Activated CD4-positive, alpha-beta memory T cell treated with anti-CD3 and anti-CD28 coated beads, Interleukin-2, amount 10 ng/mL, durations not matched to agents 7 days and 5 days (primary cell): ENCODE measurements at regions not wholly inside any gene's neighbourhood (a gene's known extent, or its start where the extent isn't known, plus 50 kb on each side); places are given as distances from the start of the nearest gene placed in this dataset.

Experiments
- CTCF ChIA-PET: fragments of 350-600 bp; sonication (Branson Sonifier 250); formaldehyde crosslinking; loops from one replicate; lab custom pipeline; 2021; ENCODE audit warnings: antibody characterized with exemption, inconsistent platforms; lab: Charles Lee
- POLR2A ChIA-PET: fragments of 350-600 bp; sonication (Branson Sonifier 250); formaldehyde crosslinking; loops from one replicate; lab custom pipeline; 2021; ENCODE audit warnings: antibody characterized with exemption; lab: Charles Lee
- DNase-seq: peaks from one replicate; pipeline ENCODE4 v3.0.0-alpha.2; 2020
- H3K27ac Mint-ChIP-seq: one replicate; pipeline ENCODE4 v1.8.0; 2021; ENCODE audit warnings: mild to moderate bottlenecking, mixed read lengths
- H3K27me3 Mint-ChIP-seq: one replicate; pipeline ENCODE4 v1.8.0; 2021; ENCODE audit warnings: mixed read lengths
- H3K36me3 Mint-ChIP-seq: one replicate; pipeline ENCODE4 v1.8.0; 2021; ENCODE audit warnings: low read depth, mixed read lengths
- H3K4me1 Mint-ChIP-seq: one replicate; pipeline ENCODE4 v1.8.0; 2021; ENCODE audit warnings: mixed read lengths
- H3K4me3 Mint-ChIP-seq: one replicate; pipeline ENCODE4 v1.8.0; 2021; ENCODE audit warnings: mild to moderate bottlenecking, mixed read lengths
- H3K9me3 Mint-ChIP-seq: one replicate; pipeline ENCODE4 v1.8.0; 2021; ENCODE audit warnings: mixed read lengths

GRCh38 chr11:128323381-128323780 lies 264.0 kb downstream of the ETS1 start:
- no peaks in the 10 kb centered on the region for H3K27me3 Mint-ChIP-seq
- H3K36me3 Mint-ChIP-seq = peaks cover 23% of the 10 kb centered on the region
- peaks cover 6% of the 10 kb centered on the region for H3K9me3 Mint-ChIP-seq
- POLR2A ChIA-PET = interaction anchor here (0.7 to 10.8 kb wide), 44 partner anchors 11 to 507 kb away, joined by 3 to 146 read pairs (median 10); partner anchors contain the start of gene FLI1
- H3K27ac Mint-ChIP-seq = peak overlapping the region; percentile 98
- DNase-seq = peak; percentile 65
- H3K4me3 Mint-ChIP-seq = no peak overlapping the region
- CTCF ChIA-PET = interaction anchor here (0.6 to 6.3 kb wide), 53 partner anchors 10 to 508 kb away, joined by 3 to 64 read pairs (median 4); no protein-coding TSS in a partner anchor
- H3K4me1 Mint-ChIP-seq = peaks cover 91% of the 10 kb centered on the region

- Mint-ChIP-seq H3K4me3 (no peak overlapping the region), H3K27me3 (no peaks in the 10 kb centered on the region), H3K9me3 (peaks cover 31% of the 10 kb centered on the region), H3K36me3 (peaks cover 55% of the 10 kb centered on the region), H3K27ac (peak overlapping the region; percentile 55), H3K4me1 (peaks cover 86% of the 10 kb centered on the region)
- ChIA-PET POLR2A (interaction anchor here (0.6 to 5.5 kb wide), 23 partner anchors 8 to 207 kb away, joined by 3 to 101 read pairs (median 4); no protein-coding TSS in a partner anchor), CTCF (interaction anchor here (0.7 to 3.6 kb wide), 10 partner anchors 10 to 311 kb away, joined by 3 to 27 read pairs (median 4); no protein-coding TSS in a partner anchor)
- peak; percentile 79 for DNase-seq
Observed at GRCh38 chr11:128318856-128319474, 268.4 kb downstream of the ETS1 start.

GRCh38 chr11:128316541-128317227 lies 270.7 kb downstream of the ETS1 start:
- Mint-ChIP-seq H3K9me3 (peaks cover 47% of the 10 kb centered on the region), H3K4me3 (no peak overlapping the region), H3K4me1 (peaks cover 70% of the 10 kb centered on the region), H3K27me3 (no peaks in the 10 kb centered on the region), H3K27ac (peak overlapping the region; percentile 67), H3K36me3 (peaks cover 69% of the 10 kb centered on the region)
- POLR2A ChIA-PET = interaction anchor here (0.9 to 5.5 kb wide), 14 partner anchors 9 to 277 kb away, joined by 3 to 101 read pairs (median 6); no protein-coding TSS in a partner anchor
- CTCF ChIA-PET = interaction anchor here (0.5 to 3.6 kb wide), 6 partner anchors 9 to 232 kb away, joined by 3 to 27 read pairs (median 3); no protein-coding TSS in a partner anchor
- DNase-seq = no peak

GRCh38 chr11:128315933-128316332 lies 271.4 kb downstream of the ETS1 start:
- ChIA-PET CTCF (interaction anchor here (1.0 to 3.6 kb wide), 2 partner anchors 14 to 26 kb away, joined by 3 to 27 read pairs; no protein-coding TSS in a partner anchor), POLR2A (interaction anchor here (1.5 to 5.5 kb wide), 5 partner anchors 11 to 204 kb away, joined by 4 to 101 read pairs (median 36); no protein-coding TSS in a partner anchor)
- Mint-ChIP-seq H3K9me3 (peaks cover 49% of the 10 kb centered on the region), H3K27me3 (no peaks in the 10 kb centered on the region), H3K27ac (no peak overlapping the region), H3K4me3 (no peak overlapping the region), H3K36me3 (peaks cover 66% of the 10 kb centered on the region), H3K4me1 (peaks cover 67% of the 10 kb centered on the region)
- DNase-seq = no peak

GRCh38 chr11:128313931-128314330 lies 273.4 kb downstream of the ETS1 start:
- Mint-ChIP-seq H3K36me3 (peaks cover 65% of the 10 kb centered on the region), H3K27ac (no peak overlapping the region), H3K4me3 (no peak overlapping the region), H3K9me3 (peaks cover 47% of the 10 kb centered on the region), H3K4me1 (peaks cover 64% of the 10 kb centered on the region), H3K27me3 (no peaks in the 10 kb centered on the region)
- CTCF ChIA-PET = no interaction called here
- POLR2A ChIA-PET = interaction anchor here (1.0 to 1.2 kb wide), 2 partner anchors 19 to 165 kb away, joined by 3 to 4 read pairs; no protein-coding TSS in a partner anchor
- DNase-seq = no peak

GRCh38 chr11:128311742-128312719 lies 275.3 kb downstream of the ETS1 start:
- CTCF ChIA-PET = interaction anchor here (2.8 kb wide), 1 partner anchor 12 kb away, joined by 6 read pairs; no protein-coding TSS in a partner anchor

GRCh38 chr11:128310676-128311445 lies 276.5 kb downstream of the ETS1 start:
- Mint-ChIP-seq H3K4me3 (no peak overlapping the region), H3K36me3 (peaks cover 57% of the 10 kb centered on the region), H3K27me3 (no peaks in the 10 kb centered on the region), H3K4me1 (peaks cover 43% of the 10 kb centered on the region), H3K27ac (no peak overlapping the region), H3K9me3 (peaks cover 36% of the 10 kb centered on the region)
- ChIA-PET CTCF (interaction anchor here (2.8 kb wide), 1 partner anchor 13 kb away, joined by 6 read pairs; no protein-coding TSS in a partner anchor), POLR2A (interaction anchor here (1.3 to 2.9 kb wide), 3 partner anchors 8 to 13 kb away, joined by 3 to 12 read pairs (median 7); no protein-coding TSS in a partner anchor)
- no peak for DNase-seq

More at GRCh38 chr11:128311742-128312719, 275.3 kb downstream of the ETS1 start:
- no peak overlapping the region for H3K4me3 Mint-ChIP-seq
- H3K9me3 Mint-ChIP-seq = peaks cover 43% of the 10 kb centered on the region
- peaks cover 49% of the 10 kb centered on the region for H3K4me1 Mint-ChIP-seq
- POLR2A ChIA-PET = interaction anchor here (1.1 to 2.9 kb wide), 4 partner anchors 7 to 12 kb away, joined by 3 to 12 read pairs (median 5); no protein-coding TSS in a partner anchor
- no peak for DNase-seq
- H3K27me3 Mint-ChIP-seq = no peaks in the 10 kb centered on the region
- H3K27ac Mint-ChIP-seq = no peak overlapping the region
- H3K36me3 Mint-ChIP-seq = peaks cover 64% of the 10 kb centered on the region

- POLR2A ChIA-PET = interaction anchor here (2.7 kb wide), 1 partner anchor 14 kb away, joined by 12 read pairs; no protein-coding TSS in a partner anchor
- Mint-ChIP-seq H3K4me3 (no peak overlapping the region), H3K4me1 (peaks cover 45% of the 10 kb centered on the region), H3K36me3 (peaks cover 56% of the 10 kb centered on the region), H3K27me3 (no peaks in the 10 kb centered on the region), H3K27ac (no peak overlapping the region), H3K9me3 (peaks cover 28% of the 10 kb centered on the region)
- CTCF ChIA-PET = no interaction called here
- DNase-seq = no peak
Observed at GRCh38 chr11:128310005-128310404, 277.4 kb downstream of the ETS1 start.

GRCh38 chr11:128308794-128309193 lies 278.6 kb downstream of the ETS1 start:
- DNase-seq = no peak
- Mint-ChIP-seq H3K4me3 (no peak overlapping the region), H3K4me1 (peaks cover 50% of the 10 kb centered on the region), H3K27me3 (no peaks in the 10 kb centered on the region), H3K27ac (no peak overlapping the region), H3K9me3 (peaks cover 16% of the 10 kb centered on the region), H3K36me3 (peaks cover 56% of the 10 kb centered on the region)
- POLR2A ChIA-PET = interaction anchor here (1.7 to 2.7 kb wide), 2 partner anchors 15 to 16 kb away, joined by 10 to 12 read pairs; no protein-coding TSS in a partner anchor
- CTCF ChIA-PET = interaction anchor here (0.7 to 0.9 kb wide), 2 partner anchors 9 to 15 kb away, joined by 3 to 4 read pairs; no protein-coding TSS in a partner anchor

GRCh38 chr11:128305588-128305987 lies 281.8 kb downstream of the ETS1 start:
- peaks cover 57% of the 10 kb centered on the region for H3K4me1 Mint-ChIP-seq
- H3K27ac Mint-ChIP-seq = peak overlapping the region; percentile 87
- ChIA-PET POLR2A (interaction anchor here (0.7 to 2.9 kb wide), 27 partner anchors 9 to 390 kb away, joined by 3 to 51 read pairs (median 6); no protein-coding TSS in a partner anchor), CTCF (interaction anchor here (1.0 to 3.0 kb wide), 8 partner anchors 10 to 203 kb away, joined by 3 to 23 read pairs (median 4); no protein-coding TSS in a partner anchor)
- no peaks in the 10 kb centered on the region for H3K9me3 Mint-ChIP-seq
- H3K4me3 Mint-ChIP-seq = peak overlapping the region; percentile 33
- H3K27me3 Mint-ChIP-seq = no peaks in the 10 kb centered on the region
- no peak for DNase-seq
- peaks cover 35% of the 10 kb centered on the region for H3K36me3 Mint-ChIP-seq
